GM12865 (cell line): ENCODE measurements at regions not wholly inside any gene's neighbourhood (a gene's known extent, or its start where the extent isn't known, plus 50 kb on each side); places are given as distances from the start of the nearest gene placed in this dataset.

Source experiments
- DNase-seq: peaks from one replicate; pipeline ENCODE4 v3.0.0; 2010; ENCODE audit warnings: low read depth
- H3K4me3 ChIP-seq: 2 replicates; pipeline ENCODE4 v1.5.1; 2011; ENCODE audit warnings: mild to moderate bottlenecking, low read depth, low read length, control low read depth
- CTCF ChIP-seq: IDR thresholded peaks from 2 replicates; pipeline ENCODE4 v1.5.1; 2011; ENCODE audit warnings: low read length, control low read depth, low read depth, inconsistent platforms; ENCODE audit not compliant: insufficient read depth; ENCODE audit errors: missing control alignments

DNA sequence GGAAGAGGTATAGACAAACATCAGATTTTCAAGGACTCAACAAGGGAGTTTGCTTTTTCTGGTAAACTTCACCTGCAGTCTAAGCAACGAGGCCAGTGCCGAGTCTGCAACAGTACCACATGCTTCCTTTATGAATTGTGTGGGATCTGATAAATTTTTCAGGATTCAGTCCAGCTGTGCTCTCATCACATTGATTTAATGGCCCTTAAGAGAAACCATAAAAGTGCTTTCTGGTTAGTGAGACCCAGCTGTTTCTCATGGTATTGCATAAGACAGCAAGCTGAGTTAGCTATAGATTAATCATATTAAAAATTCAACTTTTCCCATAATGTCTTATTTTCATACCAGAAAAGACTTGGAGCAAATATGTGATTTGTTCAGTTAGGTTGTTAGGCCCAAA lies 291.4 kb downstream of the CENPW start:
- DNase-seq, result no peak
- H3K4me3 ChIP-seq, result no peak overlapping the region
- no peak for TF ChIP-seq CTCF

GRCh38 chr6:126632271-126632670 lies 292.4 kb downstream of the CENPW start:
- no peak for DNase-seq
- H3K4me3 ChIP-seq, result no peak overlapping the region
- TF ChIP-seq CTCF, result no peak

DNA sequence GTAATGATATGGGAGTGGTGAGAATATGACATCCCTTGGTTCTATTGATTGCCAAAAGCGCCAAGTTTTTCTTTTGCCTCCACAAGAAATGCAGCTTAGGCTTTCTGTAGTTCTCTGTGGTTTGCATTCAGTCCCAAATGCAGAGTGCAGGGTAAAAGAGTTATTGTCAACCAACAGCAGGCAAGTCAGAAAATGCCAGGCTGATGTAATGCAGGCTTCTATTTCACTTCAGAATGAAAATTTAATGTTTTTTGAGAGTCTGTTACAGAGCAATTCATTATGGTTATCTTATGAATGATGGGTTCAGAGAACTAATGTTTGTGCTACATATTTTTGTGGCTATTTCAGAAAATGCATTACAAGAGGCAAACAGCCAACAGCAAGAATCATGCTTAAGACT lies 293.5 kb downstream of the CENPW start:
- H3K4me3 ChIP-seq, result no peak overlapping the region
- DNase-seq, result no peak
- TF ChIP-seq CTCF, result no peak

- DNase-seq, result no peak
- no peak for TF ChIP-seq CTCF
- no peak overlapping the region for H3K4me3 ChIP-seq
Observed at GRCh38 chr6:126640356-126640755, 300.4 kb downstream of the CENPW start.

DNA sequence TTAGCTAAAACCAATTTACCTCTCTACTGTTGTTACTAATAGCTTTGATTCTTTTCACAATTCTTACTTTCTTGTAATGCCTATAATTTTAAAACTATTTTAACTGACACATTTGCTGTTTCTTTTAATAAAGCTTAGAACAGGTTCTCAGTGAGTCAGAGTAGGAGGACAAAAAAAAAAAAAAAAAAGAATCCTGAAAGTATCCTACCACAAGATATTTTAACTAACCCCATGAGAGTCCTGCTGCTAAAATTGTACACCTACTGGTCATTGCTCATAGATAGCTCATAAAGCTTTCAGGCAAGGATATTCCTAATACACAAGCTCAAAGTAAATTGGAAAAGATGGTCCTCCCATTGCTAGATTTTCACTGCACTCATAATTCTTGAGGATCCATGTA lies 301.0 kb downstream of the CENPW start:
- no peak for DNase-seq
- H3K4me3 ChIP-seq, result no peak overlapping the region
- TF ChIP-seq CTCF, result no peak

DNA sequence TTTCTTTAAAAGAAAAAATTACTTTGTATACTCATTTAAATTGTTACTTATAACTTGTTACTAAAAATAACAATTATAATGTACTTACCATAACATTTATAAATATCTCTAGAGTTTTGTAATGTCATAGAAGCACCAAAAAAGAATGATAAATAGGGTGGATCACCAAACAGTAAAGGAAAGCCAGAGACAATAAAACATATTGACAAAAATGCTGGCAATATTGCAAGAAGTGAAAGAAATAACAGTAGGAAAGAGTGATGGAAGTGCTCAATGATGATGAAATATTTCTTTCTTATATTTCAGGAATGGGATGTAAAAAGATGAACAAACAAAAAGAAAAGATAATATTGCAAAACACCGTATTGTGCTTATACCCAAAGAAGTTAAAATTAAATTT lies 301.7 kb downstream of the CENPW start:
- no peak for TF ChIP-seq CTCF
- no peak overlapping the region for H3K4me3 ChIP-seq
- no peak for DNase-seq

DNA sequence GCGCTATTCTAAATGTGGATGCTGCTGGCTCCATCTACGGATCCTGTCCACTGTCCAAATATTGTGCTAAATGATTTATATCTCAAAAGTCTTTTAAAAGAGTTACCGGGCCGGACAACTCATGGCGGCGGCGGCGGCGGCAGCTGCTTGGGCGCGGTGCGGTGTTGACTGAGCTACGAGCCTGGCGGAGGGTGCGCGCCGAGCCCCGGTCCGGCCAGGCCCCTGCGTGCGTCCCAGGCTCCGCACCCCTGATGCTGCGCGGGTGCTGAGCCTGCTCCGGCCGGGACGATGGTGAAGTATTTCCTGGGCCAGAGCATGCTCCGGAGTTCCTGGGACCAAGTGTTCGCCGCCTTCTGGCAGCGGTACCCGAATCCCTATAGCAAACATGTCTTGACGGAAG lies 303.4 kb downstream of the CENPW start:
- no peak for DNase-seq
- no peak for TF ChIP-seq CTCF
- no peak overlapping the region for H3K4me3 ChIP-seq
